ENCODE measurements at regions not wholly inside any gene's neighbourhood (a gene's known extent, or its start where the extent isn't known, plus 50 kb on each side); places are given as distances from the start of the nearest gene placed in this dataset.
"Not testable (repeated sequence)": the region's sequence is repeated elsewhere in the genome, so short reads cannot be mapped to it uniquely, and the experiment has no call there.

GRCh38 chr2:67182884-67183283, 214.2 kb upstream of the ETAA1 start:
- no peak overlapping the region for H3K9ac ChIP-seq (ENCODE audit: low read length)
- no peaks in the 10 kb centered on the region for H3K4me1 ChIP-seq (ENCODE audit: low read length)
- no peak for DNase-seq
- H3K9me2 ChIP-seq (replicated peaks; ENCODE audit: insufficient read depth, low read length): no peaks in the 10 kb centered on the region
- H3K79me2 ChIP-seq (ENCODE audit: low read length): no peaks in the 10 kb centered on the region
- no peak overlapping the region for H2AFZ ChIP-seq (ENCODE audit: low read length)
- H3K4me3 ChIP-seq (ENCODE audit: low read length): no peak overlapping the region
- no peaks in the 10 kb centered on the region for H4K20me1 ChIP-seq (ENCODE audit: insufficient read depth, low read length)
- no peaks in the 10 kb centered on the region for H3K27me3 ChIP-seq (replicated peaks; ENCODE audit: insufficient read depth, low read length)
- no peak for TF ChIP-seq EZH2 (optimal IDR thresholded peaks at IDR 0.05; ENCODE audit: low read depth, low read length)
- no peaks in the 10 kb centered on the region for H3K9me3 ChIP-seq (replicated peaks; ENCODE audit: insufficient read depth, low read length)
- no peaks in the 10 kb centered on the region for H3F3A ChIP-seq (ENCODE audit: insufficient read depth, low read length)
- H3K4me2 ChIP-seq (ENCODE audit: low read depth, low read length): no peak overlapping the region
- H3K36me3 ChIP-seq (replicated peaks; ENCODE audit: insufficient read depth, low read length): no peaks in the 10 kb centered on the region
- no peak overlapping the region for H3K27ac ChIP-seq (ENCODE audit: low read length)

GRCh38 chr2:67186326-67186725, 210.8 kb upstream of the ETAA1 start:
- H3K9ac ChIP-seq (ENCODE audit: low read length): no peak overlapping the region
- DNase-seq: no peak
- TF ChIP-seq EZH2phosphoT487 (IDR thresholded peaks at IDR 0.05; ENCODE audit: low read length) (no peak), CTCF (IDR thresholded peaks at IDR 0.05; ENCODE audit: low read length) (no peak), EZH2 (optimal IDR thresholded peaks at IDR 0.05; ENCODE audit: low read depth, low read length) (no peak)

DNA sequence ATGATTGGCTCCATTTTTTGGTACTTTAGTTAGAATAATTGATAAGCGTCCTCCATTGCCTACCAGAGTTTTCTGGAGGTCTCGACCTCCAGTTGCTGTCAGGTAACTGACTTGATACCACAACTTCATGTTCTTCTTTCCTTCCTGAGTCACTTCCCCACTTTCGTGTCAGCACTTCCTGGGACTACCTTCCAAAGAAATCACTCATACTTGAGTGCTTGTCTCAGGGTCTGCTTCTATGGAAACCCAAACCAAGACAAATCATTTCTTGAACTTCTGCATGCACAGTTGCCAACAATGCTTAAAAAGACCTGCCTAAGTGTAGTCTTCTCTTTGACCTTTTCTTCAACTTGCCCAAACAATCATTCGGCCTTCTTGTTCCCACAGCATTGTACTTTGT, 210.3 kb upstream of the ETAA1 start:
- Histone ChIP-seq H3K9ac (ENCODE audit: low read length) (no peak overlapping the region), H3K27me3 (replicated peaks; ENCODE audit: insufficient read depth, low read length) (no peaks in the 10 kb centered on the region), H3K79me2 (ENCODE audit: low read length) (no peaks in the 10 kb centered on the region), H2AFZ (ENCODE audit: low read length) (no peak overlapping the region), H3K9me2 (replicated peaks; ENCODE audit: insufficient read depth, low read length) (no peaks in the 10 kb centered on the region), H3K4me1 (ENCODE audit: low read length) (no peaks in the 10 kb centered on the region), H3K9me3 (replicated peaks; ENCODE audit: insufficient read depth, low read length) (no peaks in the 10 kb centered on the region), H3K27ac (ENCODE audit: low read length) (no peak overlapping the region), H3K4me3 (ENCODE audit: low read length) (no peak overlapping the region), H4K20me1 (ENCODE audit: insufficient read depth, low read length) (no peaks in the 10 kb centered on the region), H3K36me3 (replicated peaks; ENCODE audit: insufficient read depth, low read length) (no peaks in the 10 kb centered on the region), H3F3A (ENCODE audit: insufficient read depth, low read length) (no peaks in the 10 kb centered on the region), H3K4me2 (ENCODE audit: low read depth, low read length) (no peak overlapping the region)
- no peak for DNase-seq
- TF ChIP-seq EZH2 (optimal IDR thresholded peaks at IDR 0.05; ENCODE audit: low read depth, low read length) (no peak), EZH2phosphoT487 (IDR thresholded peaks at IDR 0.05; ENCODE audit: low read length) (no peak), CTCF (IDR thresholded peaks at IDR 0.05; ENCODE audit: low read length) (no peak)

More at GRCh38 chr2:67186326-67186725, 210.8 kb upstream of the ETAA1 start:
- Histone ChIP-seq H3K4me2 (ENCODE audit: low read depth, low read length) (no peak overlapping the region), H3K9me3 (replicated peaks; ENCODE audit: insufficient read depth, low read length) (no peaks in the 10 kb centered on the region), H3K4me3 (ENCODE audit: low read length) (no peak overlapping the region), H3K79me2 (ENCODE audit: low read length) (no peaks in the 10 kb centered on the region), H2AFZ (ENCODE audit: low read length) (no peak overlapping the region), H3K36me3 (replicated peaks; ENCODE audit: insufficient read depth, low read length) (no peaks in the 10 kb centered on the region), H3K4me1 (ENCODE audit: low read length) (no peaks in the 10 kb centered on the region), H3F3A (ENCODE audit: insufficient read depth, low read length) (no peaks in the 10 kb centered on the region), H3K9me2 (replicated peaks; ENCODE audit: insufficient read depth, low read length) (no peaks in the 10 kb centered on the region), H3K27me3 (replicated peaks; ENCODE audit: insufficient read depth, low read length) (no peaks in the 10 kb centered on the region), H4K20me1 (ENCODE audit: insufficient read depth, low read length) (no peaks in the 10 kb centered on the region), H3K27ac (ENCODE audit: low read length) (no peak overlapping the region)

DNA sequence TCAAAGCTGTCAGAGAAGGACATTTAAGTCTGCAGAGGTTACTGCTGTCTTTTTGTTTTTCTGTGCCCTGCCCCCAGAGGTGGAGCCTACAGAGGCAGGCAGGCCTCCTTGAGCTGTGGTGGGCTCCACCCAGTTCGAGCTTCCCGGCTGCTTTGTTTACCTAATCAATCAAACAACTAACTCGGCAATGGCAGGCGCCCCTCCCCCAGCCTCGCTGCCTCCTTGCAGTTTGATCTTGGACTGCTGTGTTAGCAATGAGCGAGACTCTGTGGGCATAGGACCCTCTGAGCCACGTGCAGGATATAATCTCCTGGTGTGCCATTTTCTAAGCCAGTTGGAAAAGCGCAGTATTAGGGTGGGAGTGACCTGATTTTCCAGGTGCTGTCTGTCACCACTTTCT, 201.8 kb upstream of the ETAA1 start:
- H3K27me3 ChIP-seq (replicated peaks; ENCODE audit: insufficient read depth, low read length); H3K36me3 ChIP-seq (replicated peaks; ENCODE audit: insufficient read depth, low read length); H3K9me3 ChIP-seq (replicated peaks; ENCODE audit: insufficient read depth, low read length); H3K27ac ChIP-seq (ENCODE audit: low read length); H2AFZ ChIP-seq (ENCODE audit: low read length); DNase-seq; H3F3A ChIP-seq (ENCODE audit: insufficient read depth, low read length); H3K79me2 ChIP-seq (ENCODE audit: low read length); H3K9ac ChIP-seq (ENCODE audit: low read length); H4K20me1 ChIP-seq (ENCODE audit: insufficient read depth, low read length); H3K9me2 ChIP-seq (replicated peaks; ENCODE audit: insufficient read depth, low read length); H3K4me2 ChIP-seq (ENCODE audit: low read depth, low read length); H3K4me3 ChIP-seq (ENCODE audit: low read length); H3K4me1 ChIP-seq (ENCODE audit: low read length): not testable (repeated sequence)

Measured in MM.1S (cell line).